ENCODE measurements at regions not wholly inside any gene's neighbourhood (a gene's known extent, or its start where the extent isn't known, plus 50 kb on each side); places are given as distances from the start of the nearest gene placed in this dataset.

DNA sequence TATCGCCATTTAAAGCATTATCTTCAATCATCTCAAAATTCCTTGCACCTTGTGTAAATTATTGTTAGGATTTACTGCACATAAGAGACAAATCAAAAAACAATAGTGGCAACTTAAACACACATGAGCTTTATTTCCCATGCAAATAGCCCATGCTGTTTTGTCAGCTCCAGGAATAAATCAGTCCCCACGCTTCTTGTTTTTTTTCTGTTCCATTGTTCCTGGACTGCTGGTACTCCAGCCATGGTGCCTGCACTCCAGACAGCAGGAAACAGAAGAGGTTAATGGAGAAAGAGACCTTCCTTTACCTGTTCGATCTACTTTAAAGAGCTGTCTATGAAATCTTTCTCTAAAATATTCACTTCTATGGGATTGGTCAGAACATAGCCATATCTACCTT lies 1515.7 kb upstream of the TENM3 start:
- no peak for DNase-seq (ENCODE audit: low read depth)

DNA sequence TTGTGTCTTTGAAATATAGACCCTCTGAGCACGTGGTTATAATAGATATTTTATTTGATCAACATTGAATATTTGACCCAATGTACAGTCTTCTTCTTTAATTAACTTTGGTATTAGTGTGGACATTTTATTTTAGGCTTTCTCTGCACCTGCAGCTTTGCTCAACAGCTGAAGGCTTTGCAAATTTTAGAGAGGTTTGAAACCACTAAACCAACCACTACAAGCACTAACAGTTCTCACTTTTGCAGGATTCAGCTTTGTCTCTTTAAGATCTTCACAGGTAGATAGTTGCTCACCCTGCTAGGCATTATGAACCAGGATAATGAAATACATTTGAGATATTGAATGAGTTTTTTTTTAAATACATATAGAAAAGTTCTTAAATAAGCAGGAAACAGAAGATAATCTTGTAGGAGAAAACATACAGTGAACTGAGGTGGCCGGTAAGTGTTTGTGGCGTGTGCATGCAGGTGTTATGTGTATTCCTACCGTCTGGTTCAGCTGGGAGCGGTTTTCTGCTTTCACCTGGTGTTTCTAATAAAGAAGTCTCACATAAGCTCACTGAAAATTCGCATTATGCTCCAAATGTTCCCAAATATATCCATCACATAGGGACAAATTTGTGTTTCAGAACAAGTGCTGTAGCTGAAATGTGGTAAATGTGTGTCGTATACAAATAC lies 1508.3 kb upstream of the TENM3 start:
- DNase-seq (ENCODE audit: low read depth) = no peak

DNA sequence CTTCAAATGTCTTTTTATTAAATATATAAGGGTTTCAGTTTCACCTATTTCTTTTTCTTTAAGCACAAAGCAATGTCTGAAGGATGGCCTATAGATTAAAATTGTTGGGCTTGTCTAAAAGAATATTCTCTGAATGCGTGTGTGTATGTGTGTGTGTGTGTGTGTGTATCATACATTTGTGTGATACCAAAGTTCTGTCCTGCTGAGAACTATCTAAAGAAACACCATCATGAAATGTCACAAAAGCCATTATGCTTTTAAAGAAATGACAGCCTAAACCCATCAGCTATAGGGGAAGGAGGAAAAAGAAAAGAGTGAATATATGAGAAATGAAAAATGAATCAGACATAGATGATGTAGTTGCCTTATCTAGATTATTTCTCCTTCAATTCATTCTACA lies 1501.5 kb upstream of the TENM3 start:
- DNase-seq (ENCODE audit: low read depth) = no peak

DNA sequence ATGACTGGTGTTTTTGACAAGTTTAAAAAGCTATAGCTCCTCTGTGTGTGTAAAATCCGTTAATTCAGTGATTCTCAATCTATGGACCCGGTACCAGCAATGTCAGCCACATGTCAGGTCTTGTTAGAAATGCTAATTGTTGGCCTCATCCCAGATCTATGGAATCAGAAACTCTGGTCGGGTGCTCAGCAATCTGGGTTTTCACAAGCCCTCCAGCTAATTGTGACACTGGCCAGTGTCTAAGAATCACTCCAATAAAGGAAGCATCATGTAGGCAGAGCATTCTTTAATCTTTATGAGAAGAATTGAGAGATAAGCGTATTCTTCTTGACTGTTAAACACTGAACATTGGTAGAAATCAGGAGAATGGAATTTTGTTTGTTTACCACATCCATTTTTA lies 1498.2 kb upstream of the TENM3 start:
- DNase-seq (ENCODE audit: low read depth) = no peak

DNA sequence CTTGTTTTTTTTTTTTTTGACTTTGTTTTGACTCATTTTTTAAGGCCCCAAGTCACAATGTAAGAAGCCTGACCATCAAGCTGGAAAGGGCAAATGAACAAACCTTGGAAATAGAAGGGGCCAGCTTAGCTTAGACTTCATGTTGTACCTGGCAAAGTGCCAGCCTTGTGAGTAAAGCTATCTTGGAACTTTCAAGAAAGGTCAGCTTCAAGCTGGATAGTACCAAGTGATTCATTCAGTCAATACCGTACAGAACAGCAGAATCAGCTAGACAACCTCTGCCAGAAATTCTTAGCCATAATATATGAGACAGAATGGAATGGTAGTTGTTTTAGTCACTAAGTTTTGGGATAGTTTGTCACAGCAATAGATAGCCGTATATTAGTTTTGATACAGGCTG lies 1492.2 kb upstream of the TENM3 start:
- DNase-seq (ENCODE audit: low read depth) = peak; percentile 13

DNA sequence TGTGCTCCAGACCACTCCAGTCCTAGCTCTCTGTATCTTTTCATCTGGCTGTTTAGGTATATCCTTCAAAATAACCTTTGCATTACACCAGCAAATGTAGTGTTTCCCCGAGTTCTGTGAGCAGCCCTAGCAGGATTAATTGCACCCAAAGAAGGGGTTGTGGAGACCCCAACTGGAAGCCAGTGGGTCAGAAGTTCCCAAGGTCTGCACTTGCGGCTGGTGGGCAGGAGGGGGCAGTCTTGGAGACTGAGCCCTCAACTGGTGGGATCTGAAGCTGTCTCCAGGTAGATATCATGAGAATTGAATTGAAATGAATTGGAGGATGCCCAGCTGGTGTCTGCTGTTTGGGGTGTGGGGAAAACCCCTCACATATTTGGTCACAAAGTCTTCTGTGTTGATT lies 1485.3 kb upstream of the TENM3 start:
- DNase-seq (ENCODE audit: low read depth) = no peak

DNA sequence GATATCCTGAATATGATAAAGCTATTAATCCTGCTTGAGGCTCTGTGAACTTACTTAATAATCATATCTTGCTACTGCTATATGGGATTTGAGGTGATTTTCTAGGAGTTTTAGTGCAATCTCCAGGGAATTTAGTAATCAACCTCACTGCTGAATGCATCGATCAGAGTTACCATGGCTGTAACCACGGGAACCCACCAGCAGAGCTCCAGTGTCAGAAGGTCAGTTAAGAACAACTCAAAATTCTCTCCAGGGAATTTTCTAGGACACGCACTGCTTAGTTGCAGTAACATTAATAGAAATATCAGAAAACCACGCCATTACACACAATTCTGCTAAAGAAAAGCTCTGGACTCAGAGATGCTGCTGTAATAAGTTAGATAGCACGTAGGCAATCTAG lies 1477.2 kb upstream of the TENM3 start:
- DNase-seq (ENCODE audit: low read depth) = no peak

DNA sequence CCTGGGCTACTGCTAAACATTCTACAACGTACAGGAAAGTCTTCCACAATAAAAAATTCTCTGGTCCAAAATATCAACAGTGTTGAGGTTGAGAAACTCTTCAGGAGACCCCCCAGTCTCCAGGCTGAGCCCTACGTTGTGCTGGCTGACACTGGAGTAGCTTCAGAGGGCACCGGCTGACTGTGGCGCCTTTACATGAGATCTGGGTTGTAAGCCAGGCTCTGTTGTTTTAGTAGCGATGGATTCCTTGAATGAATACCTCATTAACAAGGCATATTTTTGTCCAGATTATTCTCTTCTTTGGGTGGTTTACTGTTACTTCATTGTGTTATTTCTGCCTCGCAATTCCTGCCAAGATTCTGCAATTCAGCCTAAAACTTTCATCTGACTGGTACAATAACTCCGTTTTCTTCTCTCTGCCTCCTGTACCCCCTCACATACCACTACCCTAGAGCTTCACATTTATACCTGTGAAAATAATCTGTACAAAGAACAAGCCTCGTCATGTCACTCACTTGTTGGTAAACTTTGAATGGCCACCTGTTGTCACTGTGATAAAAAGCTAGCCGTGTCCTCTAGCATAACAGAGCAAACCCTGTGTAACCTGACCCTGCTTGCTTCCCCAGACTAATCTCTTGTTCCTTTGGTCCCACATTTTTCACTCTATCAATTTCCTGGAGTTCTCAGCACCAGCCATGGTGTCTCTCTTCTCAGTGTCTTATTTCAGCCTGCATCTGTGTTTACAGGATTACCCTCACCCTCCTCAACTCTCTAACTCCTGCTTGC lies 1476.1 kb upstream of the TENM3 start:
- DNase-seq (ENCODE audit: low read depth) = no peak

DNA sequence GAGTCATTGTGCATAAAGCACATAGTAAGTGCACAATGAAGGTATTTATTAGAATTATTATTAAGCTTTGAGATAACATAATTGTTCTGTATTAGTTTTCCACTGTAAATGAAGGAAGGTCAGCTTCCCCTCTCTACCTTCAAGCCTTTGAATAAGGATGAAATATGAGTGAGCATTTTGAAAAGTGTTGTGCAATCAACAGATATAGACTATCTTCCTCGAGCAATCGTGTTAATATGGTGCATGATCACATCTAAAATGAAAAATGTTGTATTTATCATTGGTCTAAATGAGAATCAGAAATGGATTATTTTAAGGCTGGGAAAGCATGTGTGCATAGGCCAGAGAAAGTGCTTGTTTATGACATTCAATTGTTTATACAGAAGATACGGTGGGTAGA lies 1474.6 kb upstream of the TENM3 start:
- no peak for DNase-seq (ENCODE audit: low read depth)

DNA sequence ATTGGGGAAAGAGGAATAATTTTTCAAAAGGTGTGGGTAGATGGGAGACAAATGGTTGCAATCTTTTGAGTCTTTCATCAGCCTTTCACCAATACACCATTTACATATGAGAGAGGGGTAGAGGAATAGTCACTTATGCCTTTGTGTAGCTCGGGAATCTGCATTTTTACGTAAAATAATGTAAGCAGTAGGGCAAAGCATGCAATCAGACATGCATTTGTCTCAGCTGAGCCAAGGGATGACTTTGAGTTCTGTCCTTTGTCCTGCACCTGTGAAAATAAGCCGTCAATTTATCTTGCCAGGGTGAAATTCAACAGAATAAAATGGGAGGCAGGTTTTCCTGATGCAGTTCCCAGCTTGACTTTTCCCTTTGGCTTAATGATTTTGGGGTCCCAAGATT lies 1473.4 kb upstream of the TENM3 start:
- no peak for DNase-seq (ENCODE audit: low read depth)

DNA sequence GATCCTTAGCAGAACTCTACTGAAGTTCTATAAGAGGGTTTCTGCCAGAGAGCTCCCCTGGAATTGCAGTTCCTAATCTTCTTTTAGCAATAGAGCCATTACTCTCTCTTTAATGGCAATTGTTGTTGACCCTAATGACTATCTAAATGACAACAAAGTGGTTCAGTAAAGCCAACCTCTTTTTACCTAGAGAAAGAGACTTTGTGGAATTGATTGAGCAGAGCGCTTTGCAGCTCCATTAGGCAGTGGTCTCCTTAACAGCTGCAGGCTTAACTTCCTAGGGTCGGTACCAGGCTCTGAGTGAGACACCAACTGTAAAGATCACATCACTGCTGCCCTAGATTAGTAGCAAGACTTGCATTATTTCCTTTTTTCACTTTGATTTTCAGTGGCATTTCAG lies 1472.9 kb upstream of the TENM3 start:
- no peak for DNase-seq (ENCODE audit: low read depth)

DNA sequence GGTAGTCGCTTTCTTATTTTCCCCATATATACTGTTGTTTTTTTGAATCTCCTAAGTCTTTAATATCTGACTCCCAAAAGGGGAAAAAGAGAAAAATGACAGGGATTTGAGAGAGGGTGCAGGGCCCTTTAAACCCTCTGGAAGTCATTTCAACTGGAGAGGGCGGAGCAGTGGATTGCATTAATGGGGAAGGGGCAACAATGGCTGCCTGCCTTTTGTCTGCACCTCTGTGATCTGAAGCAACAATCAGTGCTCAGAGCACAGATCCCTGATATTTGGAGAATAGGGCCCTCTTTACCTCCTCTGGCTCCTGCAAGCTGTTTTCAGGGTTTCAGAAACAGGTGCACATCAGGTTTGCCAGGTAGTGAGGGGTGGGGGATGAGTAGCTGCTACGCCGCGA lies 1458.3 kb upstream of the TENM3 start:
- no peak for DNase-seq (ENCODE audit: low read depth)

DNA sequence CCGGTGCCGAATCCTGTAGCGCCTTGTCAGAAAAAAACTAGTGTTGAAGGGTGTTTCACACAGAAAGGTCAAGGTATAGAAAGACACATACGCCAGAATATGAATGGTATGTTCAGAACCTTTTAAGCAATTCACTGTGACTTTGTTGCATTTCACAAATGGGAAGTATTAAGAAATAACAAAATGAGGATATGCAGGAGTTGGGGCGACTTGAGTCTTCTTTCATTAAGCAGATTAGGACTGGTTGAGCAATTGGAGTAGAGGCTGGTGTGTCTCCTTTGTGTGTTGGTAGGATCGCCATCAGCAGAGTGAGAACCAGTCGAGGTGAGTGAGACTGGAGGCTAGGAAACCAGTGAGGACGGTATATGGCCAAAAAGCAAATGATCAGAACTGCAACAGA lies 1454.5 kb upstream of the TENM3 start:
- DNase-seq (ENCODE audit: low read depth) = no peak

DNA sequence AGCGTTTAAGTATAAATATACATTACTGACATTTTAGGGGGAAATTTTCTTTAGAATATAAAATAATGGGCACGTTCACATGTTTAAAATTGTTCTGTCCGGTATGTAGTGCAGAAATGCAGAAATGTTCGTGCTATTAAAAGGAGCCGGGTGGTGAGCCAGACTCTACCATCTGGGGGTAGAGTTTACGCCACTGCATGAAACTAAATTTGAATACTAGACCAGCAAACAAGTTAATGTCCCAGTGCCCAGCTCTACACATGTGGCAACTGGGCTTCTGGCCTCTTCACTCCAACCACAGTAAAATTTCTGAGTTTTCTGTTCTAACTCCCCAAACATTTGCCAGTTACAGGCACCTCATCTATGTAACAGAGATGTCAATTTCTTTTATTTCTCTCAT lies 1453.3 kb upstream of the TENM3 start:
- no peak for DNase-seq (ENCODE audit: low read depth)

DNA sequence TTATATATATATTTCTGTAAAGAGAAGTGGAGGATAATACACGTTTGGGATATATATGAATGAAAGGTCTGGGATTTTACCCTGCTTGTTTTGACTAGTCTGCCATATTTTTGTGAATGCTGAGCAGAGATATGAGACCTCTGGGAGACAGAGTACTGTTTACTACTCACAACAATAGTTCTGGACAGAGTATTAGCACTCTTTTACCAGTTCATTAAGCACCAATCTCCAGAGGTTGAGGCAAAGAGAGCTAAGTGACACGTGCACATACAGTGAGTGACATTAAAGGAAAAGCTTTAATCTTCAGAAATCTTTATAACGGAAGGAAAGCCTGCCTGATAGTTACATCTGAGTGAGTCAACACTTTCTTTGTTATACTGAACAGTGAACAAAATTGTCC lies 1452.7 kb upstream of the TENM3 start:
- DNase-seq (ENCODE audit: low read depth) = no peak

DNA sequence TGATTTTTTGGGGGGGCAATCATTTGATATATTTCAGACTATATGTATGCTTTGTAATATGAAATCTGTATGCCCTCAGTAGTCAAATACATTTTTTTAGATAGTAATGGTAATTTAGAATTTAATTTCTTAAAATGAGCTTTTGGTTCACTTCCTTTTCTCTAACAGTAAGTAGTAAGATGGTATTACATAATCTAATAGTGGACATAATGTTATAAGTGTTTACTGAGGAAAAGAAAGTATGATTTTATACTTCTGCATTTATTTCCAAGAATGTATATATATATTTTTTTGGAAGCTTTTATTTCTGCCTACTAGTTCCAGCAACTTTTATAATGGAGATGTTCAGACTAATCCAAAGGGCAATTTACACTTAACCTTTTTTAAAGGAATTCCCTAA lies 1450.7 kb upstream of the TENM3 start:
- no peak for DNase-seq (ENCODE audit: low read depth)

DNA sequence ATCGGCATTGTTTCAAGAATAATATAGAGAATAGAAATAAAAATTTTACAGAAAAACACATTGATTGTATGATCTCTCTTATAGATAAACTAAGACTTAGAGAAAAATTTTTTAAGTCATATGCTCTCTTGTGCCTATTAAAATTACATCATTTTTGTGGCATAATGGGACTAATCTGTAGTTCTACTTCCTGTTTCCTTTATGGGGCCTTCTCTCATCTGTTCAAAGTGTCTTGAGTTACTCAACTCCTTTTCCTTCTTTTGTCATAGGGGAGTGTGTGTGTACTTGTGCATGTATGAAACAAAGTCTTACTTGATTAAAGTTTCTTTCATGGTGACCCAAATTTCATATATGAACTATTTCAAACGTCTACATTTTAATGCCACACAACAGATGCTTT lies 1448.9 kb upstream of the TENM3 start:
- no peak for DNase-seq (ENCODE audit: low read depth)

DNA sequence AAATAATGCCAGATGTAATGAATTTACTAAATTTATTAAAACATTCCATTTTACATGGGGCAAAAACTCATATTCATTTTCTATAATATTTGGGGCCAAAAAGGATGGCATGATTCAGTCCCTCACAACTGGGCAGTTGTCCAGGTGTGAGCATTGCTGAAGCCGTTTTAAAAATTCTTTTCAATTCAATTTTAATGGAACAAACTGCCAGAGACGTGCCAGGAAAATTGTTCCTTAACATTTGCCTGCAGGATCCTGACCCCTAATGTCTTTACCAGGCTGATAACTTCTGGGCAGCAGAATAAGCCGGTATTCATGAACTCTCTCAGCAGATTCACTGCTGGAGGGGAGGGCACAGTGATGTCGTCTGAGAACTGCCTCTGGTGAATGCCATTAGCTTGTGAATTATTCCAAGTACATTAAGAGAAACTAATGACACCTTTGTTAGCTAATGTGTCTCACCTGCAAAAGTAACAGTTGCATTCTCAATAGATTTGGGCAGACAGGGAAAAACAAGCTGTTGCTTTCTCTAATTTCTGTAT lies 1445.1 kb upstream of the TENM3 start:
- DNase-seq (ENCODE audit: low read depth) = no peak

DNA sequence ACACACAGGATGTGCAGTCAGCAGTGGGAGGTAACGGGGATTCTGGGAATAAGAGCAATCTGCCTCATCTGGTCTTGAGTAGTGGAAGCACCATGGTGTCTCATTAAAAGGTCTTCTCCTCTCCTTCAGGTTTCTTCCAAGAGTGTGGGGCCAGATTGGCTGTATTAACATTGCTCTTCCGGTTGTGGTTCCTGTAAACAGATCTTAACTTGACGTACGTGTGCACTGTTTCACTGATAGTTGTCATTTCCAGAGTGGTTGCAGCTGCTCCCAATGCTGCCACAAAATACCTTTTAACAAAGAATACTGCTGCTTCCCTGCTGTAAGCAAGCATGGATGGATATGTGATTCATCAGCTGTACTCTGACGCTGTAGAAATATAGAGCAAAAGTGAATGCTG lies 1443.4 kb upstream of the TENM3 start:
- DNase-seq (ENCODE audit: low read depth) = no peak

DNA sequence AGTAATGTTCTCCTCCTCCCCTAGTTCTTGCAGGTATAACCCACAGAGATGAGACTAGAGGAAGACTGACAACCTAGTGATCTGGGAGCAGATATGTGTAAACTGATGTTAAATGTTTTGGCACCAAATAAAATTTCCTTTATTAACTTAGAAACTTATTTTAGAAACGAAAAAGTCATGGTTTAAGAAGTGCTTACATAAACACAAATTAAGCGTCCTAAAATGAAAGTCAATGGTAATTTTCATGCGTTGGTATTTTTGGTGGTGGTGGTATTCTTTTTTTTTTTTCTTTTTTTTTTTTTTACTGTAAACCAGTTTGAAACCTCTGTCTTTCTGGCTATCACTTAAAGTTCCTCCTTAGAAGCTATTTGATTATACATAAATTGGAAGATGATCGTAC lies 1438.1 kb upstream of the TENM3 start:
- no peak for DNase-seq (ENCODE audit: low read depth)

DNA sequence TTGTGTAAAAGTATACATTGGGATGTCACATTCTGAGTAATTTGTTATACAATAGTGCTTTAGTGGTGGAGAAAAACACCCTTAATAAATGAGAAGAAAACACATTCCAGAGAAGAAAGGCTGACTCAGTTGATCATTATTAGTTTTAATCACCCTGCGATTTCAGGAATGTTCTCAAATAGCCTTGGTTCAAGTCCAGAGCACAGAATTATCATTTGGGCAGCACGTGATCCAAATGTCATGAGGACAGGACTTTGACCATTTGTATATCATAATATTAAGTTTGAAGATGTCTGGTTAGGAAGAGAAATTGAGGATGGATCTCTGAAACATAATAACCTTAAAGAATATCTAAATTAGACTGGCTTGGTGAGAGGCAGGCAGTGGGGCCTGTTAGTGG lies 1434.3 kb upstream of the TENM3 start:
- no peak for DNase-seq (ENCODE audit: low read depth)

DNA sequence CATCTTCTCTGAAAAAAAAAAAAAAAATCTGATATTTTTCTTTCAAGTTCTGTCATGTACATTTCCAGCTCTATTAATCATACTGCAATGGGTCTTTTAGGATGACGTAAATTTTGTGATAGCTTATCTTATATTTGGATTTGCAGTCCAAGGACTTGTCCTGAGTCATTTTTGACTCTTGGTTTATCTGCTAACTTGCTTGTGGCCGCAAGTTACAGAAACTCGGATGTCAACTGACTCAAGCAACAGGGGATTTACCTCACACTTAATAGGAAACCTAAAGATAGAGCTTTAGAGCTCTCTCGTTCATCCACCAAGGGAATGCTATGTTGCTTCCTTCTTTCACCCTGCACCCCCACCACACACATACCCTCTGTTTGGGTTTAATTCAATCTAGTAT lies 1433.8 kb upstream of the TENM3 start:
- DNase-seq (ENCODE audit: low read depth) = no peak

DNA sequence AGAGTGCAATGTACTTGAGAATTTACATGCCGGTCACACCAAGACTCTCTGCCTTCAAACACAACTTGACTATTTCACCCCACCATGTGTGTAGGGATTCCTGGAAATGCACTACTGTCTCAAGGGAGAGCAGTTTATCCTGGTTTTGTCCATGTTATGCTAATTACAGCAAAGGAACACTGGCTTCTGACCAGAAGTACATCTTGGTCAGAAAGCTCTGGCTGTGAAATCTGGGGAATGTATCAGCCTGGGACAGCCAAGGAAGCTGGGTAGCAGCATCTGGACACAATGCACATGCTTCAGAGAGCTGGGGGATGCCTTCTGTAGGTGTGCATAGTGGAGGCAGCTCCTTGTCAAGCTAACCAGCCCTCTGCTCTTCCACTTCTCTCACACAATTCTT lies 1432.6 kb upstream of the TENM3 start:
- no peak for DNase-seq (ENCODE audit: low read depth)

DNA sequence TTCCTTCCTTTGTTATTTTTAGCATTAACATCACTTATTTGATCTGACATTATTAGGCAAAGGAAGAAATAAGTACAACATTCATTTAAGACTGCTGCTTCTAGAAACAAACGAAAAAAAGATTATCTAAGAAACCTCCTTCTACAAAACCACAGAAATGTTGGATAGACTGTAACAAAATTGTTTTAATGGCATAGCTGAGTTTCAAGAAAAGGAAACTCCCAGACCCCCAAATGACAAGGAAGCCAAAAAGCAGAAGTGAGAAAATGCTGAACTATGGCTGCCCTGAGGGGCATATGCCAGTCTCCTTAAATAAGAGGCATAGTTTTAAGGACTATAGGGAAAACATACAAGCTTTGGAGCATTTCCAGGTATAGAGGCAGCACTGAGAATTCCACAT lies 1431.6 kb upstream of the TENM3 start:
- DNase-seq (ENCODE audit: low read depth) = no peak

Data from HS-5 (cell line).